ENCODE measurements at regions not wholly inside any gene's neighbourhood (a gene's known extent, or its start where the extent isn't known, plus 50 kb on each side); places are given as distances from the start of the nearest gene placed in this dataset.

DNA sequence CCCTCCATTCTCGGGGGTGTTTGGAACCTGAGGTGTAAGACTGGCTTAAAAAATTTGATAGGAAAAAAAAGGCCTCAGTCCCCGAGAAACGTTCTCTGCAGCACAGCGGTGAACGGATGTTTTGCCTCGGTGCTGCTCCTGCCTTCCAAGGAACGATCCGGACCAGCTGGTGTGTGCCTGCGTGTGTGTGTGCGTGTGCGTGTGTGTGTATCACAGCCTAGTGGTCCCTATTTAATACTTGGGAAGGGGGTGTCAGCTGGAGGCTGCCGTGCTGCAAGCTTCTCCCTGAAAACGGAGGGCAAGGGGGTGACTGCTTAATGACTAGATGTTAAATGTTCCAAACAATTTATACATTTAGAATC lies 76.9 kb downstream of the LHX2 start:
- TF ChIP-seq TOX (CRISPR knock-in tag; IDR thresholded peaks at IDR 0.05; ENCODE audit: borderline replicate concordance) = no peak
- no peak for TF ChIP-seq TCF4 (CRISPR knock-in tag; IDR thresholded peaks at IDR 0.05; ENCODE audit: borderline replicate concordance)
- no peak for TF ChIP-seq ZNF565 (CRISPR knock-in tag; conservative IDR thresholded peaks at IDR 0.05; ENCODE audit: low read depth)
- no peak for TF ChIP-seq CREB5 (CRISPR knock-in tag; IDR thresholded peaks at IDR 0.05; ENCODE audit: low read depth)
- TF ChIP-seq GLIS3 (CRISPR knock-in tag; IDR thresholded peaks at IDR 0.05) = no peak
